ENCODE measurements at regions not wholly inside any gene's neighbourhood (a gene's known extent, or its start where the extent isn't known, plus 50 kb on each side); places are given as distances from the start of the nearest gene placed in this dataset.

GRCh38 chr2:147097747-147098146 lies 747.1 kb upstream of the ACVR2A start:
- Histone ChIP-seq H3K36me3 (no peaks in the 10 kb centered on the region), H3K4me1 (peaks cover 0 to 12% (median 10%) of the 10 kb centered on the region in 4 donors), H3K27ac (no peak overlapping the region), H3K4me3 (no peak overlapping the region), H3K9me3 (no peaks in the 10 kb centered on the region), H3K27me3 (no peaks in the 10 kb centered on the region)
- intact Hi-C loops (cut with DNase I): no loop called here
- no peak for DNase-seq
- TF ChIP-seq POLR2AphosphoS5 (IDR thresholded peaks at IDR 0.05) (no peak), EP300 (IDR thresholded peaks at IDR 0.05) (no peak), CTCF (IDR thresholded peaks at IDR 0.05) (no peak), POLR2A (IDR thresholded peaks at IDR 0.05) (no peak)

GRCh38 chr2:147096671-147097070 lies 748.2 kb upstream of the ACVR2A start:
- no peak for DNase-seq
- TF ChIP-seq EP300 (IDR thresholded peaks at IDR 0.05) (no peak), POLR2A (IDR thresholded peaks at IDR 0.05) (no peak), POLR2AphosphoS5 (IDR thresholded peaks at IDR 0.05) (no peak), CTCF (IDR thresholded peaks at IDR 0.05) (no peak)
- Histone ChIP-seq H3K27me3 (no peaks in the 10 kb centered on the region), H3K4me1 (peaks cover 0 to 12% (median 10%) of the 10 kb centered on the region in 4 donors), H3K9me3 (no peaks in the 10 kb centered on the region), H3K27ac (no peak overlapping the region), H3K4me3 (no peak overlapping the region), H3K36me3 (no peaks in the 10 kb centered on the region)
- intact Hi-C loops (cut with DNase I): no loop called here

- Histone ChIP-seq H3K36me3 (no peaks in the 10 kb centered on the region), H3K27me3 (no peaks in the 10 kb centered on the region), H3K4me1 (peaks cover 0 to 7% (median 5%) of the 10 kb centered on the region in 4 donors), H3K27ac (no peak overlapping the region), H3K9me3 (no peaks in the 10 kb centered on the region), H3K4me3 (no peak overlapping the region)
- TF ChIP-seq CTCF (IDR thresholded peaks at IDR 0.05) (no peak), EP300 (IDR thresholded peaks at IDR 0.05) (no peak), POLR2A (IDR thresholded peaks at IDR 0.05) (no peak), POLR2AphosphoS5 (IDR thresholded peaks at IDR 0.05) (no peak)
- intact Hi-C loops (cut with DNase I): no loop called here
- no peak for DNase-seq
- 93 to 96% methylated on average over 2 of the region's 2 CpGs for WGBS, 2 donors
Observed at GRCh38 chr2:147095376-147095775, 749.5 kb upstream of the ACVR2A start.

GRCh38 chr2:147094077-147094476 lies 750.8 kb upstream of the ACVR2A start:
- Histone ChIP-seq H3K36me3 (no peaks in the 10 kb centered on the region), H3K27ac (no peak overlapping the region), H3K4me1 (no peaks in the 10 kb centered on the region), H3K27me3 (no peaks in the 10 kb centered on the region), H3K4me3 (no peak overlapping the region), H3K9me3 (no peaks in the 10 kb centered on the region)
- no peak for DNase-seq
- TF ChIP-seq POLR2A (IDR thresholded peaks at IDR 0.05): no peak
- no peak for TF ChIP-seq CTCF (IDR thresholded peaks at IDR 0.05)
- TF ChIP-seq EP300 (IDR thresholded peaks at IDR 0.05): no peak
- no peak for TF ChIP-seq POLR2AphosphoS5 (IDR thresholded peaks at IDR 0.05)
- WGBS, 2 donors: 64 to 87% methylated on average over 4 of the region's 4 CpGs
- intact Hi-C loops (cut with DNase I): no loop called here

- no peak for DNase-seq
Observed at GRCh38 chr2:147092266-147092665, 752.6 kb upstream of the ACVR2A start.

More at GRCh38 chr2:147092266-147092665, 752.6 kb upstream of the ACVR2A start:
- 93 to 97% methylated on average over 4 of the region's 4 CpGs for WGBS, 2 donors
- Histone ChIP-seq H3K4me3 (no peak overlapping the region), H3K4me1 (no peaks in the 10 kb centered on the region), H3K27me3 (no peaks in the 10 kb centered on the region), H3K27ac (no peak overlapping the region), H3K36me3 (no peaks in the 10 kb centered on the region), H3K9me3 (no peaks in the 10 kb centered on the region)
- TF ChIP-seq EP300 (IDR thresholded peaks at IDR 0.05): no peak
- no peak for TF ChIP-seq POLR2AphosphoS5 (IDR thresholded peaks at IDR 0.05)
- TF ChIP-seq CTCF (IDR thresholded peaks at IDR 0.05): no peak
- no peak for TF ChIP-seq POLR2A (IDR thresholded peaks at IDR 0.05)
- intact Hi-C loops (cut with DNase I): no loop called here

Data from sigmoid colon (tissue), 6 donors.